ENCODE measurements at regions not wholly inside any gene's neighbourhood (a gene's known extent, or its start where the extent isn't known, plus 50 kb on each side); places are given as distances from the start of the nearest gene placed in this dataset.

GRCh38 chr12:107447336-107447735, 238.3 kb upstream of the PWP1 start:
- peak; percentile 30 for DNase-seq (ENCODE audit: low spot score)
- 53% methylated on average over 5 of the region's 5 CpGs for WGBS

GRCh38 chr12:107448198-107448597, 237.4 kb upstream of the PWP1 start:
- intact Hi-C loops (cut with DNase I), result no loop called here
- WGBS, result 82% methylated on average over 1 of the region's 1 CpG
- Histone ChIP-seq H3K4me1 (replicated peaks) (no peaks in the 10 kb centered on the region), H3K4me3 (no peak overlapping the region), H3K9me3 (no peaks in the 10 kb centered on the region), H3K36me3 (no peaks in the 10 kb centered on the region), H3K27ac (no peak overlapping the region), H3K27me3 (replicated peaks; ENCODE audit: insufficient read depth) (no peaks in the 10 kb centered on the region)
- DNase-seq (ENCODE audit: low spot score), result no peak
- no peak for TF ChIP-seq POLR2AphosphoS5 (IDR thresholded peaks at IDR 0.05)

More at GRCh38 chr12:107447336-107447735, 238.3 kb upstream of the PWP1 start:
- intact Hi-C loops (cut with DNase I), result no loop called here
- no peaks in the 10 kb centered on the region for H3K27me3 ChIP-seq (replicated peaks; ENCODE audit: insufficient read depth)
- no peaks in the 10 kb centered on the region for H3K4me1 ChIP-seq (replicated peaks)
- H3K4me3 ChIP-seq, result no peak overlapping the region
- H3K36me3 ChIP-seq, result no peaks in the 10 kb centered on the region
- TF ChIP-seq CTCF (IDR thresholded peaks at IDR 0.05) (no peak), POLR2AphosphoS5 (IDR thresholded peaks at IDR 0.05) (no peak), POLR2A (IDR thresholded peaks at IDR 0.05) (no peak)
- no peak overlapping the region for H3K27ac ChIP-seq
- no peaks in the 10 kb centered on the region for H3K9me3 ChIP-seq

DNA sequence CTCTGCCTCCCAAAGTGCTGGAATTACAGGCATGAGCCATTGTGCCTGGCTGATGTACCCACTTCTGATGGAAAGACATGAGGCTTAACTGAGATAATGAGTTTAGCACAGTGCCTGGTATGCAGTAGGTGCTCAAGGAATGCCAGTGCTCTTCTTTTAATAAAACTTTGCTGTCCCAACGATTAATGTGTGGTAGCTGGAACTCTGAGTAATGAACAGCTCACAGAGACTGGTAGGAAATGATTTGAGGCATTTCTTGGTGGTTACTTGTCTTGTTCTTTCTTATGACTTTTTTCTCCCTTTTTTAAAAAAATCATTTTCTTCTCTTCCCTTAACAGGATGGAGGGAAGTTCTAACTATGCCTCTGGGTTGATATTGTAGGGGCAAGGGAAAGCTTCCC, 235.7 kb upstream of the PWP1 start:
- H3K27ac ChIP-seq, result no peak overlapping the region
- TF ChIP-seq POLR2A (IDR thresholded peaks at IDR 0.05) (no peak), CTCF (IDR thresholded peaks at IDR 0.05) (no peak), POLR2AphosphoS5 (IDR thresholded peaks at IDR 0.05) (no peak)
- no peaks in the 10 kb centered on the region for H3K27me3 ChIP-seq (replicated peaks; ENCODE audit: insufficient read depth)
- H3K9me3 ChIP-seq, result no peaks in the 10 kb centered on the region
- no peaks in the 10 kb centered on the region for H3K36me3 ChIP-seq
- DNase-seq (ENCODE audit: low spot score), result no peak
- 61% methylated on average over 1 of the region's 1 CpG for WGBS
- no peak overlapping the region for H3K4me3 ChIP-seq
- intact Hi-C loops (cut with DNase I), result no loop called here
- no peaks in the 10 kb centered on the region for H3K4me1 ChIP-seq (replicated peaks)

- TF ChIP-seq POLR2AphosphoS5 (IDR thresholded peaks at IDR 0.05) (peak; percentile 48), POLR2A (IDR thresholded peaks at IDR 0.05) (no peak)
- WGBS, result 18% methylated on average over 3 of the region's 3 CpGs
- Histone ChIP-seq H3K36me3 (no peaks in the 10 kb centered on the region), H3K9me3 (no peaks in the 10 kb centered on the region), H3K4me1 (replicated peaks) (no peaks in the 10 kb centered on the region), H3K27ac (no peak overlapping the region), H3K27me3 (replicated peaks; ENCODE audit: insufficient read depth) (no peaks in the 10 kb centered on the region), H3K4me3 (no peak overlapping the region)
- peak; percentile 9 for DNase-seq (ENCODE audit: low spot score)
- intact Hi-C loops (cut with DNase I), result no loop called here
Measured at GRCh38 chr12:107450541-107450940, 235.1 kb upstream of the PWP1 start.

GRCh38 chr12:107451246-107451645, 234.4 kb upstream of the PWP1 start:
- DNase-seq (ENCODE audit: low spot score), result no peak
- 86% methylated on average over 7 of the region's 7 CpGs for WGBS
- Histone ChIP-seq H3K4me1 (replicated peaks) (no peaks in the 10 kb centered on the region), H3K4me3 (no peak overlapping the region), H3K36me3 (no peaks in the 10 kb centered on the region), H3K27ac (no peak overlapping the region), H3K27me3 (replicated peaks; ENCODE audit: insufficient read depth) (no peaks in the 10 kb centered on the region), H3K9me3 (no peaks in the 10 kb centered on the region)
- no peak for TF ChIP-seq POLR2AphosphoS5 (IDR thresholded peaks at IDR 0.05)
- no peak for TF ChIP-seq CTCF (IDR thresholded peaks at IDR 0.05)
- TF ChIP-seq POLR2A (IDR thresholded peaks at IDR 0.05), result no peak
- intact Hi-C loops (cut with DNase I), result no loop called here

DNA sequence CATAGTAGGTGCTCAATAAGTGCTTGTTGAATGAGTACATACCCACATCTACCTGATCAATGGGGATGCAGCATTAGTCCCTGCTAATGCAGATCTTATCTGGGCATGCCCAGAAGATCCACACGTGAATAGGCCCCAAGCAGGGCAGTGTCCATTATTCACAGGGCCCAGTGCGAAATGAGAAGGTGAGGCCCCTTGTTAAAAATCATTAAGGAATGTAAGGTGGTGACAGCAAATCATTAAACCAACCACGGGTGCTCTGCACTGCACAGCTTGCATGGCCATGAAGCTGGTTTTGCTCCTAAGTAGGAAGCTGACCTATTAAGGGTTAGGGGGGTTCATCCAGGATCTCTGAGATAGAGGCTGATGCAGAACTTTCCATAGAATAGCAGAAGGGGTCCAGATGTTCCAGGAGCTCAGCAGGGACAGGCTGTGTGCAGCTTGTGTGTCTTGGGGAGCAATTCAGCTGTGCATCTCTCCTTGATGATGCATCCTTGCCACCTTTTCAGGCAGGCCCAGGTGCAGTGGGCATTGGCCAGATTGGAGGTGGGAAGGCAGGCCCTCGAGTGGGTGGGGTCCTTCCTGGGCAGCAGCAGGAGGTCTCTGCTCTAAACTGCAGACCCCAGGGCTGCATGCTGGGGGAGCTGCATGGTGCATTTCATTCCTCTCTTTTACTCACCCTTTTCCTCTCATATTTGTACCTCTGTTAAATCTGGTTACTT, 231.3 kb upstream of the PWP1 start:
- intact Hi-C loops (cut with DNase I), result no loop called here
- 65% methylated on average over 4 of the region's 4 CpGs for WGBS
- Histone ChIP-seq H3K4me3 (no peak overlapping the region), H3K9me3 (no peaks in the 10 kb centered on the region), H3K27ac (no peak overlapping the region), H3K27me3 (replicated peaks; ENCODE audit: insufficient read depth) (no peaks in the 10 kb centered on the region), H3K36me3 (no peaks in the 10 kb centered on the region), H3K4me1 (replicated peaks) (no peaks in the 10 kb centered on the region)
- TF ChIP-seq POLR2AphosphoS5 (IDR thresholded peaks at IDR 0.05) (no peak), CTCF (IDR thresholded peaks at IDR 0.05) (no peak)
- DNase-seq (ENCODE audit: low spot score), result no peak
